CD4-positive, alpha-beta memory T cell (primary cell): ENCODE measurements at regions not wholly inside any gene's neighbourhood (a gene's known extent, or its start where the extent isn't known, plus 50 kb on each side); places are given as distances from the start of the nearest gene placed in this dataset.
"Not testable (repeated sequence)": the region's sequence is repeated elsewhere in the genome, so short reads cannot be mapped to it uniquely, and the experiment has no call there.

ENCODE experiments used
- CTCF ChIA-PET: fragments of 350-600 bp; sonication (Branson Sonifier 250); formaldehyde crosslinking; loops from one replicate; lab custom pipeline; 2021; ENCODE audit warnings: inconsistent platforms; ENCODE audit not compliant: partially characterized antibody; lab: Charles Lee
- POLR2A ChIA-PET: fragments of 350-600 bp; sonication (Branson Sonifier 250); formaldehyde crosslinking; loops from one replicate; lab custom pipeline; 2021; ENCODE audit not compliant: partially characterized antibody; lab: Charles Lee
- DNase-seq, 5 donors: peaks; one replicate each; pipeline versions ENCODE4 v3.0.0 to v3.0.0-alpha.2; 2020 to 2022; ENCODE audit warnings: mixed read lengths in 1 of 5
- H3K27ac ChIP-seq: one replicate; pipeline ENCODE4 v1.7.0; 2013; ENCODE audit warnings: low read depth, low read length
- H3K27me3 ChIP-seq: 2 replicates; pipeline ENCODE4 v1.7.0; 2013; ENCODE audit warnings: mild to moderate bottlenecking, low read length, moderate library complexity; ENCODE audit not compliant: insufficient read depth
- H3K36me3 ChIP-seq: 2 replicates; pipeline ENCODE4 v1.7.0; 2013; ENCODE audit warnings: mild to moderate bottlenecking, low read length, moderate library complexity; ENCODE audit not compliant: insufficient read depth
- H3K4me1 ChIP-seq: 2 replicates; pipeline ENCODE4 v1.7.0; 2013; ENCODE audit warnings: mild to moderate bottlenecking, low read length, moderate library complexity; ENCODE audit not compliant: insufficient read depth
- H3K4me3 ChIP-seq, 2 donors: one replicate each; pipeline ENCODE4 v1.7.0; 2013; ENCODE audit warnings: low read length in 2 of 2, mild to moderate bottlenecking in 1 of 2
- H3K9me3 ChIP-seq, 2 donors: one replicate each; pipeline ENCODE4 v1.7.0; 2013; ENCODE audit warnings: low read length in 2 of 2, control low read depth in 1 of 2; ENCODE audit not compliant: control insufficient read depth in 1 of 2
- H3K27ac Mint-ChIP-seq, 7 donors: one replicate each; pipeline ENCODE4 v1.8.0; 2020 to 2021; ENCODE audit warnings: mixed read lengths in 7 of 7, mild to moderate bottlenecking in 6 of 7, inconsistent platforms in 3 of 7, moderate library complexity in 3 of 7
- H3K27me3 Mint-ChIP-seq, 2 donors: one replicate each; pipeline ENCODE4 v1.8.0; 2020 to 2021; ENCODE audit warnings: mixed read lengths in 2 of 2
- H3K36me3 Mint-ChIP-seq, 2 donors: one replicate each; pipeline ENCODE4 v1.8.0; 2020 to 2021; ENCODE audit warnings: mixed read lengths in 2 of 2, inconsistent platforms in 1 of 2, mild to moderate bottlenecking in 1 of 2
- H3K4me1 Mint-ChIP-seq, 4 donors: one replicate each; pipeline ENCODE4 v1.8.0; 2020 to 2021; ENCODE audit warnings: mixed read lengths in 4 of 4, mild to moderate bottlenecking in 1 of 4
- H3K4me3 Mint-ChIP-seq, 8 donors: one replicate each; pipeline ENCODE4 v1.8.0; 2020 to 2021; ENCODE audit warnings: mixed read lengths in 8 of 8, mild to moderate bottlenecking in 7 of 8, moderate library complexity in 6 of 8, inconsistent platforms in 3 of 8
- H3K9me3 Mint-ChIP-seq, 8 donors: one replicate each; pipeline ENCODE4 v1.8.0; 2020 to 2021; ENCODE audit warnings: mixed read lengths in 8 of 8, mild to moderate bottlenecking in 5 of 8, inconsistent platforms in 3 of 8, moderate library complexity in 1 of 8
- intact Hi-C: fragments of 100-400 bp; cut with micrococcal nuclease; formaldehyde crosslinking; loops from one replicate; pipeline ENCODE4 v1.15.1; 2023

GRCh38 chrX:94329182-94329581 lies 655.2 kb downstream of the FAM133A start:
- H3K27ac Mint-ChIP-seq: no peak overlapping the region
- no peaks in the 10 kb centered on the region for H3K9me3 Mint-ChIP-seq

GRCh38 chrX:94341730-94342129 lies 667.7 kb downstream of the FAM133A start:
- CTCF ChIA-PET, H3K27me3 Mint-ChIP-seq, H3K4me1 ChIP-seq, H3K27ac ChIP-seq, POLR2A ChIA-PET, H3K4me1 Mint-ChIP-seq, H3K9me3 Mint-ChIP-seq, H3K27me3 ChIP-seq, H3K27ac Mint-ChIP-seq, intact Hi-C loops, DNase-seq, H3K4me3 ChIP-seq, H3K4me3 Mint-ChIP-seq, H3K36me3 Mint-ChIP-seq, H3K9me3 ChIP-seq, H3K36me3 ChIP-seq: not testable (repeated sequence)

More at GRCh38 chrX:94329182-94329581, 655.2 kb downstream of the FAM133A start:
- H3K4me3 Mint-ChIP-seq: no peak overlapping the region
- no peaks in the 10 kb centered on the region for H3K27me3 Mint-ChIP-seq
- ChIA-PET POLR2A (no interaction called here), CTCF (no interaction called here)
- no peak for DNase-seq
- Histone ChIP-seq H3K36me3 (no peaks in the 10 kb centered on the region), H3K9me3 (no peaks in the 10 kb centered on the region), H3K27me3 (no peaks in the 10 kb centered on the region), H3K4me3 (no peak overlapping the region), H3K27ac (no peak overlapping the region), H3K4me1 (no peaks in the 10 kb centered on the region)
- H3K36me3 Mint-ChIP-seq: no peaks in the 10 kb centered on the region
- intact Hi-C loops: no loop called here
- no peaks in the 10 kb centered on the region for H3K4me1 Mint-ChIP-seq

GRCh38 chrX:94361241-94361640 lies 687.2 kb downstream of the FAM133A start:
- H3K4me1 ChIP-seq: no peaks in the 10 kb centered on the region
- Mint-ChIP-seq H3K27me3 (no peaks in the 10 kb centered on the region), H3K27ac (no peak overlapping the region), H3K4me3 (no peak overlapping the region), H3K4me1 (no peaks in the 10 kb centered on the region), H3K9me3 (peaks cover 0 to 6% (median 0%) of the 10 kb centered on the region in 8 donors), H3K36me3 (no peaks in the 10 kb centered on the region)
- POLR2A ChIA-PET: no interaction called here
- DNase-seq: no peak
- H3K9me3 ChIP-seq: no peaks in the 10 kb centered on the region
- no peaks in the 10 kb centered on the region for H3K27me3 ChIP-seq
- H3K27ac ChIP-seq: no peak overlapping the region
- no peaks in the 10 kb centered on the region for H3K36me3 ChIP-seq
- CTCF ChIA-PET: no interaction called here
- intact Hi-C loops: no loop called here
- no peak overlapping the region for H3K4me3 ChIP-seq

- no peaks in the 10 kb centered on the region for H3K9me3 ChIP-seq
- no peak for DNase-seq
- intact Hi-C loops: no loop called here
- CTCF ChIA-PET: no interaction called here
- POLR2A ChIA-PET: no interaction called here
- no peak overlapping the region for H3K27ac ChIP-seq
- H3K4me1 ChIP-seq: no peaks in the 10 kb centered on the region
- H3K4me3 Mint-ChIP-seq: no peak overlapping the region
- H3K9me3 Mint-ChIP-seq: peaks cover 0 to 4% (median under 1%) of the 10 kb centered on the region in 8 donors
- H3K27me3 Mint-ChIP-seq: no peaks in the 10 kb centered on the region
- H3K36me3 ChIP-seq: no peaks in the 10 kb centered on the region
- no peaks in the 10 kb centered on the region for H3K27me3 ChIP-seq
- H3K27ac Mint-ChIP-seq: no peak overlapping the region
- H3K36me3 Mint-ChIP-seq: no peaks in the 10 kb centered on the region
- H3K4me3 ChIP-seq: no peak overlapping the region
- H3K4me1 Mint-ChIP-seq: no peaks in the 10 kb centered on the region
Measured at GRCh38 chrX:94365736-94366135, 691.7 kb downstream of the FAM133A start.

GRCh38 chrX:94366616-94367015 lies 692.6 kb downstream of the FAM133A start:
- Histone ChIP-seq H3K9me3 (no peaks in the 10 kb centered on the region), H3K4me3 (no peak overlapping the region), H3K36me3 (no peaks in the 10 kb centered on the region), H3K27me3 (no peaks in the 10 kb centered on the region), H3K4me1 (no peaks in the 10 kb centered on the region), H3K27ac (no peak overlapping the region)
- no peak for DNase-seq
- H3K27me3 Mint-ChIP-seq: no peaks in the 10 kb centered on the region
- H3K4me1 Mint-ChIP-seq: no peaks in the 10 kb centered on the region
- H3K27ac Mint-ChIP-seq: no peak overlapping the region
- peaks cover 0 to 4% (median under 1%) of the 10 kb centered on the region in 8 donors for H3K9me3 Mint-ChIP-seq
- H3K4me3 Mint-ChIP-seq: no peak overlapping the region
- intact Hi-C loops: no loop called here
- CTCF ChIA-PET: no interaction called here
- no peaks in the 10 kb centered on the region for H3K36me3 Mint-ChIP-seq
- POLR2A ChIA-PET: no interaction called here

- Mint-ChIP-seq H3K27ac (no peak overlapping the region), H3K9me3 (peaks cover 0 to 8% (median 3%) of the 10 kb centered on the region in 8 donors), H3K36me3 (no peaks in the 10 kb centered on the region), H3K27me3 (no peaks in the 10 kb centered on the region), H3K4me1 (no peaks in the 10 kb centered on the region), H3K4me3 (no peak overlapping the region)
- no peaks in the 10 kb centered on the region for H3K9me3 ChIP-seq
- no peaks in the 10 kb centered on the region for H3K36me3 ChIP-seq
- no peak overlapping the region for H3K4me3 ChIP-seq
- POLR2A ChIA-PET: no interaction called here
- DNase-seq: no peak
- intact Hi-C loops: no loop called here
- CTCF ChIA-PET: no interaction called here
- H3K4me1 ChIP-seq: no peaks in the 10 kb centered on the region
- no peaks in the 10 kb centered on the region for H3K27me3 ChIP-seq
- H3K27ac ChIP-seq: no peak overlapping the region
Measured at GRCh38 chrX:94389044-94389443, 715.0 kb downstream of the FAM133A start.

- no peak for DNase-seq
- Histone ChIP-seq H3K4me3 (no peak overlapping the region), H3K27ac (no peak overlapping the region), H3K4me1 (no peaks in the 10 kb centered on the region), H3K27me3 (no peaks in the 10 kb centered on the region), H3K36me3 (no peaks in the 10 kb centered on the region), H3K9me3 (no peaks in the 10 kb centered on the region)
- intact Hi-C loops: no loop called here
- H3K4me1 Mint-ChIP-seq: no peaks in the 10 kb centered on the region
- no peak overlapping the region for H3K4me3 Mint-ChIP-seq
- H3K36me3 Mint-ChIP-seq: no peaks in the 10 kb centered on the region
- H3K27ac Mint-ChIP-seq: no peak overlapping the region
- CTCF ChIA-PET: no interaction called here
- H3K27me3 Mint-ChIP-seq: no peaks in the 10 kb centered on the region
- peaks cover 0 to 10% (median 1%) of the 10 kb centered on the region in 8 donors for H3K9me3 Mint-ChIP-seq
- POLR2A ChIA-PET: no interaction called here
Measured at GRCh38 chrX:94400488-94400887, 726.5 kb downstream of the FAM133A start.

GRCh38 chrX:94401426-94401825 lies 727.4 kb downstream of the FAM133A start:
- H3K27ac Mint-ChIP-seq: no peak overlapping the region
- intact Hi-C loops: no loop called here
- H3K4me3 Mint-ChIP-seq: no peak overlapping the region
- Histone ChIP-seq H3K9me3 (no peaks in the 10 kb centered on the region), H3K27ac (no peak overlapping the region), H3K4me3 (no peak overlapping the region), H3K36me3 (no peaks in the 10 kb centered on the region), H3K4me1 (no peaks in the 10 kb centered on the region), H3K27me3 (no peaks in the 10 kb centered on the region)
- peaks cover 0 to 10% (median 1%) of the 10 kb centered on the region in 8 donors for H3K9me3 Mint-ChIP-seq
- POLR2A ChIA-PET: no interaction called here
- no peaks in the 10 kb centered on the region for H3K27me3 Mint-ChIP-seq
- no peaks in the 10 kb centered on the region for H3K36me3 Mint-ChIP-seq
- H3K4me1 Mint-ChIP-seq: no peaks in the 10 kb centered on the region
- no peak for DNase-seq
- CTCF ChIA-PET: no interaction called here
